ENCODE measurements at regions not wholly inside any gene's neighbourhood (a gene's known extent, or its start where the extent isn't known, plus 50 kb on each side); places are given as distances from the start of the nearest gene placed in this dataset.

DNA sequence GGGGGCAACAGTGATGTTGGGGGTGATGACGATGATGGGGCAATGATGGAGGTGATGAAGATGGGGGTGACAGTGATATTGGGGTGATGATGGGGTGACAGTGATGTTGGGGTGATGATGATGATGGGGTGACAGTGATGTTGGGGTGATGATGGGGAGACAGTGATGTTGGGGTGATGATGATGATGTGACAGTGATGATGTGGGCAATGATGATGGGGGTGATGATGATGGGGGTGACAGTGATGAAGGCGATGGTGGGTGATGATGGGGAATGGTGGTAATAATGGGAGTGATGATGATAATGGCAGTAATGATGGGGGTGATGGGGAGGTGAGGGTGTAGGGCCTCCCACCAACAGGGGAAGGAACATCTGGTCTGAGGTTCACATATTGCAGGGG, 150.6 kb downstream of the ERMARD start:
- DNase-seq (ENCODE audit: low read depth in 1 of 2, low spot score in 1 of 2): no peak

DNA sequence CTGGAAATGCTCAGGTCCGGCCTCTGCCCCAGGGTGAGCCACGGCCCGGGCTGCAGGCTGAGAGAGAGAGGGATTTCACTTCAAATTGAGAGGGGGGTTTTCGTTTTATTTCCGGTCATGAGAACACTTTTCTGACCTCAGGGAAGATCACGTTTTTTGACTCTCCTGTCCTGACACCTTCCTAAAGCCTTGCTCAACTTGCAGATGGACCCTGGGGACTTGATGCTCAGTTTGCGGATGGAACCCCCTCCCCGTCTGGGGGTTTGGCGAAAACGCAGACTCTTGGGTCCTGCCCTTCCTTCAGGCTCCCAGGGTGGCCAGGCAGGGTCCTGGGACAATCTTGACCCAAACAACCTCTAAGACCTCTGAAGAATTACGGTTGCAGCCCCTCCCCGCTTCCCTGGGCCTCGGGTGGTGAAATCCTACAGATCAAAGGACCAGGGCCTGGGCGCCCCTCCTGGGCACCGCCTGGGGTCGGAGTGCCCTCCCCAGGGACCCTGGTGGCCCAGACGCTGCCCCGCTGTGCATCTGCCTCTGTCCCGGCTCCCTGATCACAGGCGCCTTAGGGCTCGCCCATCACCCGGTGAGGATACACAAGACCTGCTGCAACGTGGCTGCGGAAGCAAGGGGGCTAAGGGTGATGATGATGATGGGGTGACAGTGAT, 148.2 kb downstream of the ERMARD start:
- no peak for DNase-seq (ENCODE audit: low read depth in 1 of 2, low spot score in 1 of 2)

DNA sequence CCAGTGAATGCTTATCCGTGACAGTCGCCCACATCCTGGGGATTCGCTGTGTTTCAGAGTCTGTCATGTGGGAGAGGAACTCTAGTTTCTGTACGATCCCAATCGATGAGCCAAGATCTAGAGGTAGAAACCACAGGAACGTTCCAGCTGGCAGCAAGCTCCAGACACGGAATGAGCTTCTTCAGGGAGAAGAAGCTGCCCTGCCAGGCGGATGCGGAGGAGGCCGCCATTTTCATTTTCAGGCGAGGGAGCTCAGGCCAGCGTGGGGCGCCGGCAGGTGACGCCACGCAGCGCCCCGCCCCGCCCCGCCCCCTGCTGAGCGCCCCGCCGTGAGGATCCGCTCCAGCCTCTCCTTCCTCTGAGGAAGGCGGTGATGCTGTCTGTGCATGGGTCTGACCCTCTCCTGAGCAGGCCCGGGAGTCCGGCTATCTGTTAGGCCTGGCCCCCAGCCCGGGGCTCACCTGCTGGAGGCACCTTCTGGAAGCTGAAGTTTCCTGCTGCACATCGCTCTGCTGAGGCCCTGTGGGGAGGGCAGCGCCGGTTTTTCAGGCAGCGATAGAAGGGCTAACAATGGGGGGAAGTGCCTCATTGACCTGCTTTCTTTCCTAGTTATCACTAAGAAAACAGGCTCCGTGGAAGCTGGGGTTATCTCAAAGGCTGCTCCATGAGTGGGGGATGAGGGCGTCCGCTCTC, 147.5 kb downstream of the ERMARD start:
- DNase-seq (ENCODE audit: low read depth in 1 of 2, low spot score in 1 of 2): no peak

DNA sequence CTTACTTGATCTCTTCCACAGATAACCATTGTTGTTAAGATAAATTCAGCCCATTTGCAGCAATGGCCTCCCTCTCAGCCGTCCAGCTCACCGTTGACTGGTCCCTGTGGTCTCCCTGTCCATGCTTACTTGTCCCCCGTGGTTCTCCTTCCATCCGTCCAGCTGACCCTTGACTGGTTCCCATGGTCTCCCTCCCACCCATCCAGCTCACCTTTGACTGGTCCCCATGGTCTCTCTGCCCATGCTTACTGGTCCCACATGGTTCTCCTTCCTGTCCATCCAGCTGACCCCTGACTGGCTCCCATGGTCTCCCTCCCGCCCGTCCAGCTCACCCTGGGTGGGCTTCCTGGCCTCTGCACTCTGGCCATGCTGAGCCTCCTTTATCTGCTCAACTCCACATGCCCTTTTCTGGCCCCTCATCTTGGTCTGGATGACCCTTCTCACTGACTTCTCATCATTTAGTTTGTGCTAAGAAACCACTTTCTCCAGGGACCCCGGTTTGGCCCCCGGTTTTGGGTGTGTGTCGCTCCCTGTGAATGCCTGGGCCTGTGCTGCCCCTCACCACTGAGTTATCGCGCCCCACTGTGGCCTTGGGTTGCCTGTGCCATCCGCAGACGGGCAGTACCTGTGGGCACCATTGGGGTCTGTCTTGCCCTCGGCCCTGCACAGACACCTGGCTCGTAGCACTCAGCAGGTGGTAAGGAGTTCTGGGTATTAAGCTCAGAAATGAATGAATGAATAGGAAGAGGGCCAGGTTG, 146.4 kb downstream of the ERMARD start:
- no peak for DNase-seq (ENCODE audit: low read depth in 1 of 2, low spot score in 1 of 2)

DNA sequence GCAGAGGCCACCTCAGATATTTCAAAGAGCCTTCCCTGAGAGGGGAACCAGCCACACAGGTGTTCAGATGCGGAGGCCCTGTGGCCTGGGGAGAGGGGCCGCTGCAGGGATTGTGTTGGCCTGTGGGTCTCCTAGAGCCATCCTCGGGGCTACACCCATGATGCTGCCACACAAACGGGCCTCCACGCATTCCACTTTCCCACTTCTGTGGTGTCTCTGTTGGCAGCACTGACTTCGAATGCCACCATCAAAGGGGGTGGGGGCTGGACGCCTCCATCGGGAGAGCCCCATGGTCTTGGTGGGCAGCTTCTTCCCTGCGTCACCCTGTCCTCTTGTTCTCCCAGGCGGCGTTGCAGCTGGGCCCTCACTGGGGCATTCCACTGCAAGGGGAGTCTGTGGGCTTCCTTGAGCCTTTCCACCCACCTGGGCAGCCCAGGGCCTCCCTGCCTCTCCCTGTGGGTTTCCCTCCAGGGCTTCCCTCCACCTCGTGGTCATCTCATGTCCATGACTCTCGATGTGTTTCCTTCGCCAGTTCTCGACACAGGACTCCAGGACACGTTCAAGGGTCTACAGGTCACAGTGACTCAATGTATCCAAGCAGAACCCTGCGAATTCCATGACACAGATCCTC, 145.5 kb downstream of the ERMARD start:
- no peak for DNase-seq (ENCODE audit: low read depth in 1 of 2, low spot score in 1 of 2)

DNA sequence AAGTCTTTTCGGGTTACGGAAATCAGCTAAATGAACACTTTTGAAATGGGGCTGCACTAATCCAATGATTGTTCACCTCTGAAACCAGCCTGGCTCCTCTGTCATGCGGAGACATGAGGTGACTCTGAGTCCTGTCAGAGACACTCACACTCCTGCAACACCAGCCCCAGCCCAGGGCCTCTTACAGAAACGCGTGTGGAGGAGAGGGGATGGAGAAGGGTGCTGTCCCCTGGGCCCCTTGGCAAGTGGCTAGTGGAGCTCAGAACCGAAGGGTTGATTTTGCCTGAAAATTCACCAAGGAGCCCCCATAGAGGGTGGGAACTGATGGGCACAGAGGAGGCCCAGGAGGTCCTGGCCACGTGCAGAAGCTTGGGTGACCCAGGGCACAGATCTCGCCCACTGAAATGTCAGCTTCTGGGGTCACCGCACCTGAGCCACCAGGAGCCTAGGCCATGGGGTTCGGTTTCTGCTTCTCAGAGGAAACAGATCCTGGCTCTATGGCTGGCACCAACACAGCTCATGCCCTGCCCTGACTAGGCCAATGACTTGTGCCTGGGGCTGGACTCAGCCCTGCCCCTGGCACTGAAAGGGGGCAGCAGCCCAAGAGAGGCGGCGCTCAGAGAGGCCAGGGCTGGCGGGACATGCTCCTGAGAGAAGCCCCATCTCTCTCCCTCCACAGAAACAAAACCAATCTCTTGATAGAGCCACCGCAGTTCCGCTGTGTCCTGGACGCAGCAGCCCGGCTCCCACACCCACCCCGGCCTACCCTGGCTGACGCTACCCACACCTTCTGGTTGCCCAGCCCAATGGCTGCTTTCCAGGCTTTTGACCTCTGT, 144.7 kb downstream of the ERMARD start:
- DNase-seq (ENCODE audit: low read depth in 1 of 2, low spot score in 1 of 2): no peak

DNA sequence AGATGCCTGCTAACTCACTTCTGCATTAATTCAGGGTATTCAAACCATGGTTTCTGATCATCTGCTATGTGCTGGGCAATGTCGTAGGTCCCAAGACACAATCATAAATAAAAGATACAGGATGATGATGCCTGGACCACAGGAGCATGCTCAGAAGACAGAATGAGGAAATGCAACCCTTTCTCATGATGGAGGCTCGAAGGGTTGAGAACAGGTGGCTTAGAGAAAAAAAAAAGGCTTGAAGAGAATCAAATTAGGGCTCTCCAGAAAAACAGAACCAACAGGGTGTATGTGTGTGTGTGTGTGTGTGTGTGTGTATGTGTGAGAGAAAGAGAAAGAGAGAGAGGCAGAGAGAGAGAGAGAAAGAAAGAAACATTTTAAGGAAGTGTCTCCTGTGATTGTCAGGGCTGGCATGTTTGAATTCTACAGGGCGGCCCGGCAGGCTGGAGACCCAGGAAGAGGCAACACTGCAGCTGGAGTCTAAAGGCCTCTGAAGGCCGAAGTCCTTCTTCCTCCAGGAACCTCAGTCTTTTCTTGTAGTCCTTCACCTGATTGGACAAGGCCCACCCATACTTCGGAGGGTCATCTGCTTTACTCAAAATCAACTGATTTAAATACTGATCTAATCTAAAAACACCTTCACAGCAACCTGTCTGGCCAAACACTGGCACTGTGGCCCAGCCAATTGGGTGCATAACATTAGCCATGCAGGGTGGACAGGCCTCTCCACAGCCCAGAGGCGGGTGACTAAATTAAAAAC, 143.8 kb downstream of the ERMARD start:
- DNase-seq (ENCODE audit: low read depth in 1 of 2, low spot score in 1 of 2): no peak

DNA sequence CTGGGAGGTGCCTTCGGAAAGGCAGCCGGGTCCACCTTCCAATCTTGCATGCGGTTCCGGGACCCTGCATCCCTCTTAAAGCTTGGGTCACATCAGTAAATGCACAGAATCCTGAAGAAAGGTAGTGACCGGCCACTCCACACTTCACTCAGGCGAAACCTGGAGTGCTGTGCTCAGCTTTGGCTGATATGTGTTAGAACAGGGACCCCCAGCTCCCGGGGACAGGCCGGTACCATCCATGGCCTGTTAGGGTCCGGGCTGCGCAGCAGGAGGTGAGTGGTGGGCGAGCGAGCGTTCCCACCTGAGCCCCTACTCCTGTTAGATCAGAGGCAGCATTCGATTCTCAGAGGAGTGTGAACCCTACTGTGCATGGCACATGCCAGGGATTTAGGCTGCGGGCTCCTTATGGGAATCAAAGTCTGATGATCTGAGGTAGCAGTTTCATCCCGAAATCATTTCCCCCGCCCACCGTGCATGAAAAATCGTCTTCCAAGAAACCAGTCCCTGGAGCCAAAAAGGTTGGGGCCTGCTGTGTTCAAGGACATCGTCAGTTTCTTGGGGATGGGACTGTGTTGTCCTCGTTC, 143.0 kb downstream of the ERMARD start:
- no peak for DNase-seq (ENCODE audit: low read depth in 1 of 2, low spot score in 1 of 2)

DNA sequence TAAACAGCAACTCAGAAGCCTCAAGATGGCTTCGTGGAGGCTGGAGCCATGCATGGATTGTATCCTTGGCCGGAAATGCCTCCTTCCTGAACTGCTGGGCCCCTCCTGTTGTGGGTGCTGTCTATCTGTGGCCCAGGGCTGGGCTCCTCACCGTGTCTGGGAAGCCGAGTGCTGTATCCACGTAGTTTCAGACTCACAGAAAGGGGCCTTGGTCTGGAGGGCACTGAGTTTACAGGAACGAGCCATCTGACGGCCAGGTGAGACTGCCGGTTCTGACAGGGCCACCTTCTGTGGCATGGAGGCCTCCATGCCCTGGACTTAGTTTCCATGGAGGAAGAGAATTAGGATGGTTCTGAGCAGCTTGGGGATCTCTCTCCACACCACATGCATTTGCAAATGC, 142.2 kb downstream of the ERMARD start:
- no peak for DNase-seq (ENCODE audit: low read depth in 1 of 2, low spot score in 1 of 2)

DNA sequence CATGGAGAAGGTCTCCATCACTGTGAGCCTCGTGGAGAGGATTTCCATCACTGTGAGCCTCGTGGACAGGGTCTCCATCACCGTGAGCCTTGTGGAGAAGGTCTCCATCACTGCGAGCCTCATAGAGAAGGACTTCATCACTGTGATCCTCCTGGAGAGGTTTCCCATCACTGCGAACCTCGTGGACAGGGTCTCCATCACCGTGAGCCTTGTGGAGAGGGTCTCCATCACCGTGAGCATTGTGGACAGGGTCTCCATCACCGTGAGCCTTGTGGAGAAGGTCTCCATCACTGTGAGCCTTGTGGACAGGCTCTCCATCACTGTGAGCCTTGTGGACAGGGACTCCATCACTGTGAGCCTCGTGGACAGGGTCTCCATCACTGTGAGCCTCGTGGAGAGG, 140.4 kb downstream of the ERMARD start:
- DNase-seq (ENCODE audit: low read depth in 1 of 2, low spot score in 1 of 2): no peak

DNA sequence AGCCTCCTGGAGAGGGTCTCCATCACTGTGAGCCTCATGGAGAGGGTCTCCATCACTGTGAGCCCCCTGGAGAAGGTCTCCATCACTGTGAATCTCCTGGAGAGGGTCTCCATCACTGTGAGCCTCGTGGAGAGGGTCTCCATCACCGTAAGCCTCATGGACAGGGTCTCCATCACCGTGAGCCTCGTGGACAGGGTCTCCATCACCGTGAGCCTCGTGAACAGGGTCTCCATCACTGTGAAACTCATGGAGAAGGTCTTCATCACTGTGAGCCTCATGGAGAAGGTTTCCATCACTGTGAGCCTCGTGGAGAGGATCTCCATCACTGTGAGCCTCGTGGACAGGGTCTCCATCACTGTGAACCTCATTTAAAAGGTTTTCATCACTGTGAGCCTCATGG, 140.0 kb downstream of the ERMARD start:
- no peak for DNase-seq (ENCODE audit: low read depth in 1 of 2, low spot score in 1 of 2)

DNA sequence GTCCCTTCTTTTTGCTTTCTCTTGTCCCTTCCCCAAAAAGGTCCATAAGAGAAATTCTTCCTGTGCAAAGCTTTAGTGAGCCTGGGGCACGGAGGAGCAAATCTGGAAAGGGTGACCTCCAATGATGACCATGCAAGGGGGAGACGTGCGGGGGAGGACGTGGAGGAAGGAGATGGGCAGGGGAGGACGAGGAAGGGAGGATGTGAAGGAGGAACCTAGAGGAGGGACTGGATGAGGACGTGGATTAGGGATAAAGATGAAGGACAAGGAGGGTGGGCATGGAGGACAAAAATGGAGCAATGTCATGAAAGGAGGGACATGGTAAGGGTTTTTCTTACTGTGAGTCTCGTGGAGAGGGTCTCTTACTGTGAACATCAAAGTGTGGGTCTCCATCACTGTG, 139.5 kb downstream of the ERMARD start:
- DNase-seq (ENCODE audit: low read depth in 1 of 2, low spot score in 1 of 2): no peak

DNA sequence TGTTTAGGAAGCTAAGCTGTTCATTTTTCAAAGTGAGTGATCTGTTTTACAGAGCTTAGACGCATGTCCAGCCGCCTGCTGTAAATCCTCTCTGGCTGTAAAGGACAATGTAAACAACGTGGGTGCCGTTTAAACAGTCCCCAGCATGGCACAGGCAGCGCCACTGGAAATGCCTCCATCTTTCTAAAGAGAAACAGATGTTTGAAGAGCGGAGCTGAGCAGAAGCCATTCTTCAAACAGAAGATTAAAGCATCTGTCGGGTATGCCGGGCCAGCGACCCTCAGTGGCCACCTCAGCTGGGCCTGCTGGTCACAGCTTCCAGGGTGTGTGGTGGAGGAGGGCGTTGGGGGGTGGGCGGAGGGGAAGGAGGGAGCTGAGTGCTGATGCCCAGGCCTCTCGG, 138.6 kb downstream of the ERMARD start:
- no peak for DNase-seq (ENCODE audit: low read depth in 1 of 2, low spot score in 1 of 2)

DNA sequence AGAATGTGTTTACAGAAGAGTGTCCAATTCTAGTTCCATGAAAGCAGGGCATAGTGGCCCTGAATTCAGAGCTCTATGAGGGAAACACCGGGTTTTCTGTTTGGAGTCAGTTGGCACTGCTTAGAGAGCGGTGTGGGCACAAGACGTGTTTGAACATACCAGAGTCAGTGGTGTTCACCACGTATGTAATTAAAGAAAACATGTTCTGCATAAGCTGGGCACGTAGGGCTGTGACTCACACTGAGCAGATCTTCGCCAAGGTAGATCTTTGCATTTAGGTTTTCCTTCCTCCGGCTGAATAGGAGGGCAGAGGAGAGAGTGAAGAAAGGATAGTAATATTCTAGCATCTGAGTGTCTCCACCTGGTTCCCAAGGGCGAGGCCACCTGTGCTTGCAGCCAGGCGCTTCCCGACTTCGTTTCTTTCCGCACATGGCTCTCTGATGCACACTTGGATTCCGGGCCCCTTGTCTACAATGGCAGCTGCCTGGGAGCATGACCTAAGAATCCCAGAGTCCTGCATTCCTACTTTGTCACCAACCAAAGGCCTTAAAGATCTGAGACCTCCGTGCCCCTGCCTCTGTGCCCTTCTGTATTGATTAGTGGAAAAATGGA, 136.2 kb downstream of the ERMARD start:
- DNase-seq (ENCODE audit: low read depth in 1 of 2, low spot score in 1 of 2): no peak

DNA sequence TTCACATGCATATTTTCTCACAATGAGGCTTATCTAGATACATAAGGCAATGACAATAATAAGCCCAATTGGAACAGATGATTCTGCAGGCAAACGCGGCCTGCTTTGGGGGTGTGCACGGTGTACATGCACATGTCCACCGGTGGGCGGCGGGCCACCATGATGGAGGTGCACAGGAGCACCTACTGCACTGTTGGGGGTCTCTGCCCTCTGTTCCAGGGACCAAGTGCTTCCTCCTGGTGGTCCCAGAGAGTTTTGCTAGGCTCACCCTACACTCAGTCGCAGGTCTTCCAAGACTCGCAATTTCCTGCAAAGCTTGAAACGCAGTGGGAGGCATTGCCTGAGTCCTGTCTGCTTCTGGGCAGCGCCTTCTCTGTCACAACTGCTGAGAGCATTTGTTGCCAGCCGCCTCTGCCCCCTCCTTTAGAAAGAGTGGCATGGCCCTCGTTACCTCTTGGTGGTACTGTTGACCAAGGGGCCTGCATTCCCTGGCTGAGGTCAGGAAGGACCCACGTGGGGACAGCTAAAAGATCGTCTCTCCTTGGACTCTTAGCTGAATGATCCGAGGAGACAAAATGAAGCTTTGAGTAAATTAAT, 135.3 kb downstream of the ERMARD start:
- DNase-seq (ENCODE audit: low read depth in 1 of 2, low spot score in 1 of 2): no peak

DNA sequence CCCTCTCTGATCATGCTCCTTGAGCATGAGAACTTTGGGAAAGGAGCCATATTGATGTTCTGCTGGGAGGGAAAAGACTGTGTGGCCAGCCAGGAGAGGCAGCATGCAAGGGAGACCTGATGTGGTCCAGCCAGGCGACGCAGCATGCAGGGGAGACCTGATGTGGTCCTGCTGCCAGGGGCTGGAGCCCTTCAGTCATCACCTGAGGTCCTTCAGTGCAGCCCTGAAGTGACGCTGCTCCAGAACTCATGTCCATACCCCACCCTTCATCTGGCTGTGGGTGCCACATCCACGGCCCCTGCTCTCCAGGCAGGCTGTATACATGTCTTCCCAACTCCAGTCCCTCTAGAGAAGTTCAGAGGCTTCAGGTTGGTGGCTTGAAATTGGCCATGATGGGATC, 134.4 kb downstream of the ERMARD start:
- DNase-seq (ENCODE audit: low read depth in 1 of 2, low spot score in 1 of 2): no peak

DNA sequence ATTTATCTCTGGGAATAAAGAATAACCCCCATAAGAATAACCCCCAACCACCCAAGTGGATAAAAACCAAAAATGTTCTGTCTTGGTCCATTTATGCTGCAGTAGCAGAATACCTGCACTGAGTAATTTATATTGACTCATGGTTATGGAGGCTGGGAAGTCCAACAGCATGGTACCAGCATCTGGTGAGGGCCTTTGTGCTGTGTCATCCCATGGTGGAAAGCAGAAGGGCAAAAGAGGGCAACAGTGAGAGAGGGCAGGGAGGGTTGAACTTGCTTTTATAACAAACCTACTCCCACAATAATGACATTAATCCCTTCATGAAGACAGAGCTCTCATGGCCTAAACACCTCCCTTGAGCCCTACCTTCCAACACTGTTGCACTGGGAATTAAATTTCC, 133.7 kb downstream of the ERMARD start:
- no peak for DNase-seq (ENCODE audit: low read depth in 1 of 2, low spot score in 1 of 2)

DNA sequence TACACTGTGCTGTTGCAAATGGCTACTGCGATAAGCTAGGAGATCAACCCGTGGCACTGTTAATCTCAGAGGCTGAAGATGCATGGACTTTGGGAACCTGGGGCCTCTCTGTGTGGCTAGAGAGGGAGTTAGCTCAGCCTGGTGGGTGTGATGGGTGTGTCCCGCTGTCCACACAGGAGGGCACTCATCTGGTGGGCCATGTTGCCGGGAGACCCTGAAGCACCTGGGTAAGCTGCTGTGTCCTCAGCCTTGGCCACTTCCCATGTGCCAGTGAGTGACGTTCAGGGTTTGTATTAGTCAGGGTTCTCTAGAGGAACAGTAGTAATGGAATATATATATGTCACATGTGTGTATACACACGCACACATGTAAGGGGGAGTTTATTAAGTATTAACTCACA, 132.7 kb downstream of the ERMARD start:
- no peak for DNase-seq (ENCODE audit: low read depth in 1 of 2, low spot score in 1 of 2)

DNA sequence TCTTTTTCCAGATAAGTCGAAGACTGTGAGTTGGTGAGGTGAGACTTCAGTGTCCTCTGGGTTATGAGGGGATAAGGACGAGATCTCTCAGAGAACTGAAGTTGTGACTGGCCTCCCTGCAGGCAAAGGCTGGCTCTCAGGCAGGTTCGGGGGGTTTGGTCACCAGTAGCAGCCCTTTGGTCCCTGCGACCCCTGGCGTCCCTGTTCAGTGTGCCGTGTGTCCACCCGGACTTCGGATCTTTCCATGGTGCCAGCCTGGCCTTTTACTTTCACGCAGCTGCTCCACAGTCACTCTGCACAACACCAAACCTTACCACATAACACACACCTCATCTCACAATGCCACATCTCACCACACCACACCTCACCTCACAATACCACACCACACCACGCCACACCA, 131.9 kb downstream of the ERMARD start:
- DNase-seq (ENCODE audit: low read depth in 1 of 2, low spot score in 1 of 2): no peak

Data from activated T-helper 1 cell treated with anti-CD3 and anti-CD28 coated beads, Interleukin-2, amount 50 U/mL, for 16 hours (primary cell).